GM12872 (cell line): ENCODE measurements at regions not wholly inside any gene's neighbourhood (a gene's known extent, or its start where the extent isn't known, plus 50 kb on each side); places are given as distances from the start of the nearest gene placed in this dataset.

ENCODE experiments used
- TF ChIP-seq, protein P1 (sequence below): IDR thresholded peaks from 3 replicates; pipeline ENCODE4 v1.5.1; 2011; ENCODE audit warnings: low read depth, mild to moderate bottlenecking, low read length, moderate library complexity; ENCODE audit not compliant: insufficient read depth

DNA sequence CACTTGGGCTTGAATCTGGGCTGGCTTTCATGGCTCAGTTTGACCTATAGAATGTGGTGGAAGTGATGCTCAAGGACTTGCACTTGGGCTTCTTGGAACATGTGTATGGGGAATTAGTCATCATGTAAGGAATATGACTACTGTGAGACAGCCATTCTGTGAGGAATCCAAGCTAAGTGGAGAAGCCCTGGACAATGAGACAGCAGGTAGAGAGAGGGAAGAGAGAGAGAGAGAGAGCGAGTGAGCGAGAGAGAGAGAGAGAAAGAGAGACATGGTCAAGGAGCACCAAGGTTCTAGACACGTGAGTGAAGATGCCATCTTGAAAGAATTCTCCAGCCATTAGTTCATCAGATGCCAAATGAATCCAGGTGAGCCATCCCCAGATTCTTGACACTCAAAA is 261.6 kb upstream of the SORL1-AS1 start:
- TF ChIP-seq, protein P1, sequence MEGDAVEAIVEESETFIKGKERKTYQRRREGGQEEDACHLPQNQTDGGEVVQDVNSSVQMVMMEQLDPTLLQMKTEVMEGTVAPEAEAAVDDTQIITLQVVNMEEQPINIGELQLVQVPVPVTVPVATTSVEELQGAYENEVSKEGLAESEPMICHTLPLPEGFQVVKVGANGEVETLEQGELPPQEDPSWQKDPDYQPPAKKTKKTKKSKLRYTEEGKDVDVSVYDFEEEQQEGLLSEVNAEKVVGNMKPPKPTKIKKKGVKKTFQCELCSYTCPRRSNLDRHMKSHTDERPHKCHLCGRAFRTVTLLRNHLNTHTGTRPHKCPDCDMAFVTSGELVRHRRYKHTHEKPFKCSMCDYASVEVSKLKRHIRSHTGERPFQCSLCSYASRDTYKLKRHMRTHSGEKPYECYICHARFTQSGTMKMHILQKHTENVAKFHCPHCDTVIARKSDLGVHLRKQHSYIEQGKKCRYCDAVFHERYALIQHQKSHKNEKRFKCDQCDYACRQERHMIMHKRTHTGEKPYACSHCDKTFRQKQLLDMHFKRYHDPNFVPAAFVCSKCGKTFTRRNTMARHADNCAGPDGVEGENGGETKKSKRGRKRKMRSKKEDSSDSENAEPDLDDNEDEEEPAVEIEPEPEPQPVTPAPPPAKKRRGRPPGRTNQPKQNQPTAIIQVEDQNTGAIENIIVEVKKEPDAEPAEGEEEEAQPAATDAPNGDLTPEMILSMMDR = no peak

DNA sequence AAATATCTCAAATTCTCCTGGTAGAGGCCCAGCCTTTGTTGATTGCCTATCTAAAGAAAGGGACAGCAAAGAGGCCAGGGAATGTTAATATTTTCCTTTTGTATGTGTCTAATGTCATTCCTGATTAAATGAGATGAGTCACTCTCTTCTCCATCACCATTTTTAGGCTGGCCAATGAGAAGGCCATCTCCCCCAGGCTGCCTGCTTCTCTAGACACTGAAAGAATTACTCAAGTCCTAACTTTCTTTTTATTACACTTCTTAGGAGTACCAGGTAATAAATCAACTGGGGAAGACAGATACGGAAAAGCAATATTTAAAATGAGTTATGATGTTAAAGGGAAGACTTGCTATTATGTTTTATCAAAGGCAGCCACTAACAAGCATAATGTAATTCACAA is 259.2 kb upstream of the SORL1-AS1 start:
- TF ChIP-seq, protein P1 = no peak

DNA sequence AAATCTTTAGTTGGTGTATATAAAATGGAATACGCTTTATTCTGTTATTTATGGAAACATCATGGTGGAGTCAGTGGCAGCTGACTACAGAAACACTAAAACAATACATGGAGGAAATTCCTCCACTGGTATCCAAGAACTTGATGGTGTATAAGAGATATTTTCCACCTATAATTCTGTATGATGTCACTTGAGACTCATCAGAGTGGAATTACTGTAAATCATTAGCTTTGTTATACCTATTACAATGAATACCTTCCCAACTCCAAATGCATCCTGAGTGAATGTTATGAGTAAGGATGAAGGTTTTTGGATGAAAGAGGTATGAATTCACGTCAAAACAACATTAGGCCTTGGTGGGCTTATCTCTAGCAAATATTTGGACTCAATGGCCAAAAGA is 258.5 kb upstream of the SORL1-AS1 start:
- TF ChIP-seq, protein P1 = no peak

DNA sequence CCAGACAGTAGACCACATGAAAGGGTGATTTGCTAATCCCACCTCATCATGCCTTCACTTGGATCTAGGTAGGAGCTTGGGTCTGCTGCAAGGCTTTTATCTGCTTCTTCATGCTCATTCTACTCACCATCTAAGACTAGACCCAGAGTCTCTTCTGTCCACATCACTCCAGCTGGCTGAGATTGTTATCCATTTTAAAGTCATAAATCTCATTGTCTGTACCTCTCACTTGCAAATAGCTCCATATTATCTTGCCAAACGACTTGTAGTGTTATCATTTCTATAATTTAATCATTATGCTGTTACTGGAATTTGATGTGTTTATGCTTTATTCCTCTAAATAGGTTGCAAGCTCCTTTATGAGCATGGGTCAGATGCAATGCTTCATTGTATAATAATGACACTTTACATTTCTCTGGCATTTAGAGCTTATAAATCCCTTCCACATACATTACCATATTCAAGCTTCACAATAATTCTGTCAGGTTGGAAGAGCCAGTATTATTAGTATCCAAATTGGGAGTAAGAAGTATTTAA is 254.2 kb upstream of the SORL1-AS1 start:
- TF ChIP-seq, protein P1 = no peak

DNA sequence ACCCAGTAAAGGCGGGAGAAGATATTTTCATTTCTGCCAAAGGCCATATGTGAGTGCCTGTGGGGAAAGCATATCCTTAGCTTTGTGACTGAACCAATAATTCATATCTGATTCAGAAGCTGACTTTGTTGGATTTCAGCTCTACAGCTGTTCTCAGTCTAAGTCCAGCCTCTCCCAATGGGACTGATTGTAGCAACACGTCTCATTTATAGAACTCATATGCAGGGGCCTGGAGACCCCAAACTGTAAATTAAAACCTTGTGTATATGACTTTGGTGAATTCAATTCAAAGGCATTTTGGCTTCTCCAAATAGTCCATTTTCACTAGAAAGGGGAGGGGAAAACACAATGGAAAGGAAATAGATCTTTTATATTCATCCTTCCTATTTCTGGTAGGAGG is 250.4 kb upstream of the SORL1-AS1 start:
- TF ChIP-seq, protein P1 = no peak

DNA sequence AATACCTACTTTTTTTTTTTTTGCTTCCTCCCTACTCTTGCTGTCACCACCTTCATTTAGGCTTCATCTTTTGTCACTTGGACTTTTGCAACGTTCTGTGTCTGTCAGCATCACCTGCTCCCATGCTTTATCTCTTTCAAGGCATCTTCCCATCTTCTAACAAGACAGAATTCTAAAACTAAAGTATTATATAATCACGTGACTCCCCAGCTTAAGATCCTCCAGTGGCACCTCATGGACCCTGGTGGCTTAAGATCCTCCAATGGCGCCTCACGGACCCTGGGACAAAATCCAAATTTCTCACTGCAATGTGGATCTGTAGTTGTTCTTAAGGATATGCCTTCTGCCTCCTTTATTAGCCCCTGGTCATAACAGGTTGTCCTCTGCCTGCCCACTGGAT is 248.2 kb upstream of the SORL1-AS1 start:
- TF ChIP-seq, protein P1 = no peak

DNA sequence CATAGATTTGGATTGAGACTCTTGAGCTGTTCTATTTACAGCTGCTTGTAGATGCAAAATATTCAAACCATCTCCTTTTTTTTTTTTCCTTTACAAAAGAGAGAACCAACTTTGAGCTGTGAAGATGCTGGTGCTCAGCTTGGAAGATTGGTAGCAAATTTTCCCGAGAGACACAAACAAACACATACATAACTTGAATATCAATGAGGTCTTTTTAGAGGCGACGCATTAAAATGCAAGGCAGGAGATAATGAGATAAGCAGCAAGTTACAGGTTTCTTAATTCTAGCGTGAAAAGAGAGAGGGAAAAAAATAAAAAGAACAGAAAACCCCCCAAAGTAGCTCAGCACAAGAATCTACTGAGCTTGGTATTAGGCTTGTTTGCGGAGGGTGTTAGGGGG is 247.0 kb upstream of the SORL1-AS1 start:
- TF ChIP-seq, protein P1 = no peak
